Panc1 (cell line): ENCODE measurements at regions not wholly inside any gene's neighbourhood (a gene's known extent, or its start where the extent isn't known, plus 50 kb on each side); places are given as distances from the start of the nearest gene placed in this dataset.

Experiments used
- ATAC-seq: fragments of 200-7000 bp; cut with Tn5 transposase; 2 replicates; pipeline ENCODE4 v1.9.1; 2020; ENCODE audit warnings: mild to moderate bottlenecking, moderate library complexity
- BruUV-seq: library from RNA; stranded (reverse); fragments of 400-500 nt; replicated peaks from 2 replicates; lab custom pipeline; 2021; lab: Mats Ljungman, UMichigan
- CTCF ChIA-PET: fragments of 300-600 bp; sonication (Branson Sonifier 250); formaldehyde crosslinking; loops from one replicate; lab custom pipeline; 2022; ENCODE audit warnings: antibody characterized with exemption; lab: Charles Lee
- POLR2A ChIA-PET: fragments of 300-600 bp; sonication (Branson Sonifier 250); formaldehyde crosslinking; loops from one replicate; lab custom pipeline; 2022; ENCODE audit warnings: antibody characterized with exemption; lab: Charles Lee
- DNase-seq: peaks from one replicate; pipeline ENCODE4 v3.0.0-alpha.2; 2010; ENCODE audit warnings: low read depth, low spot score
- H3K27ac ChIP-seq: 2 replicates; pipeline ENCODE4 v1.5.1; 2011; ENCODE audit warnings: mild to moderate bottlenecking, low read length, inconsistent platforms
- H3K27me3 ChIP-seq: fragments of 200-500 bp; sonication (Bioruptor generic); 2 replicates; pipeline ENCODE4 v1.6.0; 2014; ENCODE audit warnings: low read length, inconsistent platforms; ENCODE audit not compliant: control insufficient read depth, insufficient read depth
- H3K36me3 ChIP-seq: fragments of 200-500 bp; sonication (Bioruptor generic); 2 replicates; pipeline ENCODE4 v1.5.1; 2014; ENCODE audit warnings: inconsistent platforms, mild to moderate bottlenecking, low read length, moderate library complexity; ENCODE audit not compliant: control insufficient read depth, insufficient read depth
- H3K4me1 ChIP-seq: 2 replicates; pipeline ENCODE4 v1.5.1; 2011; ENCODE audit warnings: inconsistent platforms, mild to moderate bottlenecking, low read length, moderate library complexity; ENCODE audit not compliant: control insufficient read depth, insufficient read depth
- H3K4me3 ChIP-seq, 2 experiments: 2 replicates each; pipeline ENCODE4 v1.5.1; 2011 to 2012; ENCODE audit warnings: low read depth in 2 of 2, low read length in 2 of 2, mild to moderate bottlenecking in 2 of 2, inconsistent platforms in 1 of 2, moderate library complexity in 1 of 2
- H3K9me3 ChIP-seq: fragments of 200-500 bp; sonication (Bioruptor generic); 2 replicates; pipeline ENCODE4 v1.5.1; 2014; ENCODE audit warnings: low read depth, mild to moderate bottlenecking, inconsistent platforms, low read length, moderate library complexity; ENCODE audit not compliant: control insufficient read depth, insufficient read depth
- POLR2AphosphoS5 ChIP-seq: IDR thresholded peaks from 2 replicates; pipeline ENCODE4 v1.6.1; 2012; ENCODE audit warnings: mild to moderate bottlenecking, low read depth, low read length, moderate library complexity
- SIN3A ChIP-seq: IDR thresholded peaks from 2 replicates; pipeline ENCODE4 v1.6.1; 2012; ENCODE audit warnings: low read depth, mild to moderate bottlenecking, low read length, moderate library complexity, borderline replicate concordance; ENCODE audit not compliant: insufficient read depth
- TCF7L2 ChIP-seq: IDR thresholded peaks from 2 replicates; pipeline ENCODE4 v1.6.1; 2011; ENCODE audit warnings: mild to moderate bottlenecking, low read depth, low read length, inconsistent platforms
- in situ Hi-C: cut with HindIII; loops from 2 replicates; pipeline ENCODE4 v1.10.0; 2016; ENCODE audit warnings: low sequenced_read_pairs, low pct_unique_long_range_greater_than_20kb
- intact Hi-C: fragments of 100-400 bp; cut with micrococcal nuclease; formaldehyde crosslinking; loops from one replicate; pipeline ENCODE4 v1.10.0; 2022; ENCODE audit not compliant: unreplicated experiment
- TF ChIP-seq, protein P1 (sequence below), 2 experiments: IDR thresholded peaks; 2 replicates each; pipeline ENCODE4 v1.6.1; 2011 to 2012; ENCODE audit warnings: low read depth in 2 of 2, control low read depth in 1 of 2, low read length in 1 of 2, mild to moderate bottlenecking in 1 of 2, moderate library complexity in 1 of 2; ENCODE audit not compliant: insufficient read depth in 1 of 2
- TF ChIP-seq, protein P2 (sequence below): fragments of 450-650 bp; IDR thresholded peaks from 2 replicates; pipeline ENCODE4 v1.5.1; 2017; ENCODE audit warnings: mild to moderate bottlenecking

- Histone ChIP-seq H3K4me1 (no peaks in the 10 kb centered on the region), H3K4me3 (no peak overlapping the region), H3K27me3 (no peaks in the 10 kb centered on the region; the same call in 1 of the 2 replicates), H3K36me3 (no peaks in the 10 kb centered on the region), H3K27ac (no peak overlapping the region), H3K9me3 (no peaks in the 10 kb centered on the region)
- BruUV-seq: no TSS peak
- ChIA-PET CTCF (interaction anchor here (0.7 kb wide), 1 partner anchor 589 kb away, joined by 3 read pairs; no protein-coding TSS in a partner anchor), POLR2A (no interaction called here)
- TF ChIP-seq, protein P1, sequence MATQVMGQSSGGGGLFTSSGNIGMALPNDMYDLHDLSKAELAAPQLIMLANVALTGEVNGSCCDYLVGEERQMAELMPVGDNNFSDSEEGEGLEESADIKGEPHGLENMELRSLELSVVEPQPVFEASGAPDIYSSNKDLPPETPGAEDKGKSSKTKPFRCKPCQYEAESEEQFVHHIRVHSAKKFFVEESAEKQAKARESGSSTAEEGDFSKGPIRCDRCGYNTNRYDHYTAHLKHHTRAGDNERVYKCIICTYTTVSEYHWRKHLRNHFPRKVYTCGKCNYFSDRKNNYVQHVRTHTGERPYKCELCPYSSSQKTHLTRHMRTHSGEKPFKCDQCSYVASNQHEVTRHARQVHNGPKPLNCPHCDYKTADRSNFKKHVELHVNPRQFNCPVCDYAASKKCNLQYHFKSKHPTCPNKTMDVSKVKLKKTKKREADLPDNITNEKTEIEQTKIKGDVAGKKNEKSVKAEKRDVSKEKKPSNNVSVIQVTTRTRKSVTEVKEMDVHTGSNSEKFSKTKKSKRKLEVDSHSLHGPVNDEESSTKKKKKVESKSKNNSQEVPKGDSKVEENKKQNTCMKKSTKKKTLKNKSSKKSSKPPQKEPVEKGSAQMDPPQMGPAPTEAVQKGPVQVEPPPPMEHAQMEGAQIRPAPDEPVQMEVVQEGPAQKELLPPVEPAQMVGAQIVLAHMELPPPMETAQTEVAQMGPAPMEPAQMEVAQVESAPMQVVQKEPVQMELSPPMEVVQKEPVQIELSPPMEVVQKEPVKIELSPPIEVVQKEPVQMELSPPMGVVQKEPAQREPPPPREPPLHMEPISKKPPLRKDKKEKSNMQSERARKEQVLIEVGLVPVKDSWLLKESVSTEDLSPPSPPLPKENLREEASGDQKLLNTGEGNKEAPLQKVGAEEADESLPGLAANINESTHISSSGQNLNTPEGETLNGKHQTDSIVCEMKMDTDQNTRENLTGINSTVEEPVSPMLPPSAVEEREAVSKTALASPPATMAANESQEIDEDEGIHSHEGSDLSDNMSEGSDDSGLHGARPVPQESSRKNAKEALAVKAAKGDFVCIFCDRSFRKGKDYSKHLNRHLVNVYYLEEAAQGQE (IDR thresholded peaks at IDR 0.05; ENCODE audit: insufficient read depth in 1 of 2, low read depth in 2 of 2, low read length in 1 of 2): no peak
- TF ChIP-seq POLR2AphosphoS5 (no peak), SIN3A (no peak), TCF7L2 (no peak)
- TF ChIP-seq, protein P2, sequence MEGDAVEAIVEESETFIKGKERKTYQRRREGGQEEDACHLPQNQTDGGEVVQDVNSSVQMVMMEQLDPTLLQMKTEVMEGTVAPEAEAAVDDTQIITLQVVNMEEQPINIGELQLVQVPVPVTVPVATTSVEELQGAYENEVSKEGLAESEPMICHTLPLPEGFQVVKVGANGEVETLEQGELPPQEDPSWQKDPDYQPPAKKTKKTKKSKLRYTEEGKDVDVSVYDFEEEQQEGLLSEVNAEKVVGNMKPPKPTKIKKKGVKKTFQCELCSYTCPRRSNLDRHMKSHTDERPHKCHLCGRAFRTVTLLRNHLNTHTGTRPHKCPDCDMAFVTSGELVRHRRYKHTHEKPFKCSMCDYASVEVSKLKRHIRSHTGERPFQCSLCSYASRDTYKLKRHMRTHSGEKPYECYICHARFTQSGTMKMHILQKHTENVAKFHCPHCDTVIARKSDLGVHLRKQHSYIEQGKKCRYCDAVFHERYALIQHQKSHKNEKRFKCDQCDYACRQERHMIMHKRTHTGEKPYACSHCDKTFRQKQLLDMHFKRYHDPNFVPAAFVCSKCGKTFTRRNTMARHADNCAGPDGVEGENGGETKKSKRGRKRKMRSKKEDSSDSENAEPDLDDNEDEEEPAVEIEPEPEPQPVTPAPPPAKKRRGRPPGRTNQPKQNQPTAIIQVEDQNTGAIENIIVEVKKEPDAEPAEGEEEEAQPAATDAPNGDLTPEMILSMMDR: no peak
- in situ Hi-C loops: no loop called here
- intact Hi-C loops: no loop called here
- ATAC-seq: no peak
- no peak for DNase-seq
Observed at GRCh38 chr13:48909056-48909389, 66.7 kb upstream of the FNDC3A start.

- H3K4me3 ChIP-seq: no peak overlapping the region
- BruUV-seq: no TSS peak
- no peak overlapping the region for H3K27ac ChIP-seq
- no peak for ATAC-seq
- intact Hi-C loops (no loop called here), in situ Hi-C loops (no loop called here)
- TF ChIP-seq SIN3A: no peak
- TF ChIP-seq, protein P1 (IDR thresholded peaks at IDR 0.05; ENCODE audit: insufficient read depth in 1 of 2, low read depth in 2 of 2, low read length in 1 of 2): no peak
- TF ChIP-seq, protein P2: no peak
- no peak for TF ChIP-seq TCF7L2
- TF ChIP-seq POLR2AphosphoS5: no peak
- ChIA-PET POLR2A (no interaction called here), CTCF (no interaction called here)
- no peaks in the 10 kb centered on the region for H3K9me3 ChIP-seq
- H3K27me3 ChIP-seq: no peaks in the 10 kb centered on the region
- H3K36me3 ChIP-seq: no peaks in the 10 kb centered on the region
- H3K4me1 ChIP-seq: no peaks in the 10 kb centered on the region
- no peak for DNase-seq
Observed at GRCh38 chr13:48910686-48911085, 65.0 kb upstream of the FNDC3A start.
